IMR-90 (cell line): ENCODE measurements at regions not wholly inside any gene's neighbourhood (a gene's known extent, or its start where the extent isn't known, plus 50 kb on each side); places are given as distances from the start of the nearest gene placed in this dataset.
"Not testable (repeated sequence)": the region's sequence is repeated elsewhere in the genome, so short reads cannot be mapped to it uniquely, and the experiment has no call there.

Source experiments
- ATAC-seq: fragments of 200-7000 bp; cut with Tn5 transposase; 2 replicates; pipeline ENCODE4 v1.9.1; 2020; ENCODE audit warnings: low read depth, mild to moderate bottlenecking, moderate library complexity
- BruUV-seq: library from RNA; stranded (reverse); fragments of 400-500 nt; replicated peaks from 2 replicates; lab custom pipeline; 2021; lab: Mats Ljungman, UMichigan
- CTCF ChIA-PET: fragments of 300-600 bp; formaldehyde crosslinking; extraction: SDS; loops from one replicate; lab custom pipeline; 2021; ENCODE audit warnings: antibody characterized with exemption; lab: Yijun Ruan, JAX
- POLR2A ChIA-PET: fragments of 300-600 bp; sonication (Branson Sonifier 250); formaldehyde crosslinking; loops from one replicate; lab custom pipeline; 2022; ENCODE audit warnings: antibody characterized with exemption; ENCODE audit not compliant: unreplicated experiment; lab: Charles Lee
- DNase-seq: peaks from one replicate; pipeline ENCODE4 v3.0.0; 2013
- H2AFZ ChIP-seq: replicated peaks from 2 replicates; pipeline ENCODE3; 2013; ENCODE audit warnings: low read length, mild to moderate bottlenecking; ENCODE audit not compliant: poor library complexity
- H2AK5ac ChIP-seq: 2 replicates; pipeline ENCODE4 v1.6.1; 2013; ENCODE audit warnings: low read depth, low read length, inconsistent platforms
- H2AK9ac ChIP-seq: replicated peaks from 2 replicates; pipeline ENCODE3; 2013; ENCODE audit warnings: mild to moderate bottlenecking, low read depth, low read length, moderate library complexity; ENCODE audit not compliant: poor library complexity
- H2BK120ac ChIP-seq: 2 replicates; pipeline ENCODE4 v1.6.1; 2013; ENCODE audit warnings: low read depth, low read length, inconsistent platforms
- H2BK15ac ChIP-seq: 3 replicates; pipeline ENCODE4 v1.6.1; 2013; ENCODE audit warnings: low read depth, low read length, inconsistent platforms
- H2BK20ac ChIP-seq: 2 replicates; pipeline ENCODE4 v1.6.1; 2013; ENCODE audit warnings: low read depth, mild to moderate bottlenecking, inconsistent platforms, low read length, moderate library complexity
- H2BK5ac ChIP-seq: 2 replicates; pipeline ENCODE4 v1.6.1; 2013; ENCODE audit warnings: mild to moderate bottlenecking, low read depth, low read length, inconsistent platforms; ENCODE audit not compliant: poor library complexity, severe bottlenecking
- H3K14ac ChIP-seq: replicated peaks from 2 replicates; pipeline ENCODE4 v1.6.1; 2013; ENCODE audit warnings: low read depth, low read length, inconsistent platforms
- H3K18ac ChIP-seq: 2 replicates; pipeline ENCODE4 v1.6.1; 2013; ENCODE audit warnings: low read depth, low read length, control low read depth
- H3K23ac ChIP-seq: 2 replicates; pipeline ENCODE4 v1.6.1; 2013; ENCODE audit warnings: low read depth, low read length, inconsistent platforms
- H3K27ac ChIP-seq: 2 replicates; pipeline ENCODE4 v1.5.1; 2013; ENCODE audit warnings: mild to moderate bottlenecking, control low read depth, low read length; ENCODE audit not compliant: insufficient read depth
- H3K27me3 ChIP-seq: 2 replicates; pipeline ENCODE4 v1.6.1; 2013; ENCODE audit warnings: low read length; ENCODE audit not compliant: control insufficient read depth, insufficient read depth
- H3K36me3 ChIP-seq: 2 replicates; pipeline ENCODE4 v1.6.1; 2013; ENCODE audit warnings: low read length, mixed read lengths; ENCODE audit not compliant: control insufficient read depth, insufficient read depth
- H3K4ac ChIP-seq: 2 replicates; pipeline ENCODE4 v1.6.1; 2013; ENCODE audit warnings: low read depth, low read length, inconsistent platforms
- H3K4me1 ChIP-seq: 2 replicates; pipeline ENCODE4 v1.6.1; 2013; ENCODE audit warnings: low read length, mixed read lengths; ENCODE audit not compliant: control insufficient read depth, insufficient read depth
- H3K4me2 ChIP-seq: 2 replicates; pipeline ENCODE4 v1.6.1; 2013; ENCODE audit warnings: low read depth, mild to moderate bottlenecking, control low read depth, low read length, moderate library complexity
- H3K4me3 ChIP-seq: 2 replicates; pipeline ENCODE4 v1.5.1; 2013; ENCODE audit warnings: low read depth, mild to moderate bottlenecking, control low read depth, low read length, moderate library complexity; ENCODE audit not compliant: insufficient read depth
- H3K56ac ChIP-seq: 2 replicates; pipeline ENCODE4 v1.6.1; 2013; ENCODE audit warnings: low read length, inconsistent platforms; ENCODE audit not compliant: insufficient read depth; ENCODE audit errors: extremely low read depth
- H3K79me1 ChIP-seq, 2 experiments: 2 replicates each; pipeline ENCODE4 v1.6.1; 2013; ENCODE audit warnings: low read length in 2 of 2, inconsistent platforms in 1 of 2, low read depth in 1 of 2
- H3K9ac ChIP-seq: 2 replicates; pipeline ENCODE4 v1.6.1; 2013; ENCODE audit warnings: low read depth, low read length, control low read depth
- H3K9me1 ChIP-seq: 2 replicates; pipeline ENCODE4 v1.6.1; 2013; ENCODE audit warnings: low read length, inconsistent platforms; ENCODE audit not compliant: insufficient read depth
- H3K9me3 ChIP-seq: 2 replicates; pipeline ENCODE4 v1.6.1; 2013; ENCODE audit warnings: low read length; ENCODE audit not compliant: control insufficient read depth, insufficient read depth
- H4K20me1 ChIP-seq: 2 replicates; pipeline ENCODE4 v1.6.1; 2013; ENCODE audit warnings: low read length, inconsistent platforms; ENCODE audit not compliant: insufficient read depth
- H4K5ac ChIP-seq: 2 replicates; pipeline ENCODE4 v1.6.1; 2013; ENCODE audit warnings: mild to moderate bottlenecking, low read depth, low read length, control low read depth
- H4K8ac ChIP-seq, 2 experiments: 2 replicates each; pipeline ENCODE4 v1.6.1; 2013; ENCODE audit warnings: low read depth in 2 of 2, low read length in 2 of 2, control low read depth in 1 of 2, inconsistent platforms in 1 of 2
- H4K91ac ChIP-seq: 2 replicates; pipeline ENCODE4 v1.6.1; 2013; ENCODE audit warnings: low read depth, low read length, inconsistent platforms; ENCODE audit not compliant: insufficient read depth
- CHD1 ChIP-seq: IDR thresholded peaks from 2 replicates; pipeline ENCODE4 v1.6.1; 2012; ENCODE audit warnings: low read depth, low read length, improper control_type of control experiment
- FOS ChIP-seq: fragments of 150-350 bp; IDR thresholded peaks from 2 replicates; pipeline ENCODE4 v1.6.1; 2016; ENCODE audit warnings: low read depth, low read length
- MAZ ChIP-seq: IDR thresholded peaks from 2 replicates; pipeline ENCODE4 v1.6.1; 2012; ENCODE audit warnings: low read depth, mild to moderate bottlenecking, low read length, improper control_type of control experiment, moderate library complexity, borderline replicate concordance
- MXI1 ChIP-seq: IDR thresholded peaks from 2 replicates; pipeline ENCODE4 v1.6.1; 2012; ENCODE audit warnings: low read depth, mild to moderate bottlenecking, low read length, moderate library complexity, borderline replicate concordance
- NFE2L2 ChIP-seq: fragments of 150-350 bp; IDR thresholded peaks from 2 replicates; pipeline ENCODE4 v1.6.1; 2016; ENCODE audit warnings: low read depth, mild to moderate bottlenecking, low read length
- POLR2A ChIP-seq: IDR thresholded peaks from 2 replicates; pipeline ENCODE4 v1.6.1; 2012; ENCODE audit warnings: mild to moderate bottlenecking, low read depth, low read length
- RAD21 ChIP-seq: IDR thresholded peaks from 2 replicates; pipeline ENCODE4 v1.6.1; 2012; ENCODE audit warnings: low read length, improper control_type of control experiment
- RCOR1 ChIP-seq: IDR thresholded peaks from 2 replicates; pipeline ENCODE4 v1.6.1; 2012; ENCODE audit warnings: mild to moderate bottlenecking, low read length, improper control_type of control experiment; ENCODE audit not compliant: insufficient replicate concordance
- RFX5 ChIP-seq: IDR thresholded peaks from 2 replicates; pipeline ENCODE4 v1.8.0; 2012; ENCODE audit warnings: low read depth, mild to moderate bottlenecking, low read length, moderate library complexity
- WGBS, 2 experiments: methylation state at CpG; one replicate each; pipeline versions ENCODE4 v1.1.5 to v1.1.7; 2013; ENCODE audit warnings: missing lambda C conversion rate in 2 of 2; ENCODE audit not compliant: insufficient read length in 1 of 2; ENCODE audit errors: extremely low coverage in 2 of 2; 5-methylcytosine and 5-hydroxymethylcytosine counted together
- dilution Hi-C: fragments of 300-500 bp; cut with HindIII; formaldehyde crosslinking; loops from one replicate; pipeline ENCODE4 v1.14.3; 2018; ENCODE audit warnings: low sequenced_read_pairs; ENCODE audit not compliant: unreplicated experiment
- in situ Hi-C: fragments of 300-500 bp; cut with MboI; formaldehyde crosslinking; loops from 3 replicates; pipeline ENCODE4 v1.14.3; 2019; ENCODE audit warnings: low sequenced_read_pairs, inconsistent platforms, mixed read lengths
- intact Hi-C: fragments of 100-400 bp; cut with micrococcal nuclease; formaldehyde crosslinking; loops from 2 replicates; pipeline ENCODE4 v1.10.0; 2022
- TF ChIP-seq, protein P1 (sequence below): conservative IDR thresholded peaks from 2 replicates; pipeline ENCODE4 v1.5.1; 2012; ENCODE audit warnings: mild to moderate bottlenecking, low read depth, low read length, improper control_type of control experiment

DNA sequence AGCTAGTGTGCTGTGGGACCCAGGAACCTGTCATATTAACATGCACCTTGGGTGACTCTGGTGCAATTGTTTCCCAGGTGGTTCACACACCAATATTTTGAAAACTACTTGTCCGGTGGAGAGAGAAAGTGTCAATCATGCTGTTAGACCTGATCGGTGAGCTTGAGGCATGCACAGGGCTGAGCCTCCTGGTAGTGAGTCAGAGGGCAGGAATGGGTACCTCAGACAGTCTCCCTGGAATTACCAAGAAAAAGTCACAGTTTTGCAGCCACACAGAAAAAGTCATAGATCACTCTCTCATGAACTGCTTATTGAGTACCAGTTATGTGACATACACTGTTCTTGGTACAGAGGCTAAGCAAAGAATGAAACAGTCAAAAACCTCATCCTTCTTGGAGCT lies 140.1 kb upstream of the NFIA start:
- no peak overlapping the region for H4K91ac ChIP-seq
- no peak overlapping the region for H4K8ac ChIP-seq
- H3K4me2 ChIP-seq, result no peak overlapping the region
- no peak overlapping the region for H2BK5ac ChIP-seq
- no peak overlapping the region for H3K27ac ChIP-seq
- no peak overlapping the region for H2BK20ac ChIP-seq
- H4K20me1 ChIP-seq, result no peaks in the 10 kb centered on the region
- H2BK120ac ChIP-seq, result no peak overlapping the region
- dilution Hi-C loops (no loop called here), intact Hi-C loops (no loop called here), in situ Hi-C loops (no loop called here)
- DNase-seq (no peak), ATAC-seq (no peak)
- no peak overlapping the region for H3K4me3 ChIP-seq
- no peak overlapping the region for H3K56ac ChIP-seq
- no peak overlapping the region for H2AFZ ChIP-seq
- H3K4me1 ChIP-seq, result no peaks in the 10 kb centered on the region
- no peak overlapping the region for H2AK5ac ChIP-seq
- ChIA-PET CTCF (no interaction called here), POLR2A (no interaction called here)
- H3K9me3 ChIP-seq, result no peaks in the 10 kb centered on the region
- no peak overlapping the region for H3K18ac ChIP-seq
- no peak overlapping the region for H2BK15ac ChIP-seq
- 88% methylated on average over 1 of the region's 2 CpGs; no CpG with 5 or more reads in 1 of the 2 experiments for WGBS, 2 experiments
- TF ChIP-seq RCOR1, result no peak
- no peak for TF ChIP-seq POLR2A
- no peak for TF ChIP-seq RAD21
- TF ChIP-seq, protein P1, sequence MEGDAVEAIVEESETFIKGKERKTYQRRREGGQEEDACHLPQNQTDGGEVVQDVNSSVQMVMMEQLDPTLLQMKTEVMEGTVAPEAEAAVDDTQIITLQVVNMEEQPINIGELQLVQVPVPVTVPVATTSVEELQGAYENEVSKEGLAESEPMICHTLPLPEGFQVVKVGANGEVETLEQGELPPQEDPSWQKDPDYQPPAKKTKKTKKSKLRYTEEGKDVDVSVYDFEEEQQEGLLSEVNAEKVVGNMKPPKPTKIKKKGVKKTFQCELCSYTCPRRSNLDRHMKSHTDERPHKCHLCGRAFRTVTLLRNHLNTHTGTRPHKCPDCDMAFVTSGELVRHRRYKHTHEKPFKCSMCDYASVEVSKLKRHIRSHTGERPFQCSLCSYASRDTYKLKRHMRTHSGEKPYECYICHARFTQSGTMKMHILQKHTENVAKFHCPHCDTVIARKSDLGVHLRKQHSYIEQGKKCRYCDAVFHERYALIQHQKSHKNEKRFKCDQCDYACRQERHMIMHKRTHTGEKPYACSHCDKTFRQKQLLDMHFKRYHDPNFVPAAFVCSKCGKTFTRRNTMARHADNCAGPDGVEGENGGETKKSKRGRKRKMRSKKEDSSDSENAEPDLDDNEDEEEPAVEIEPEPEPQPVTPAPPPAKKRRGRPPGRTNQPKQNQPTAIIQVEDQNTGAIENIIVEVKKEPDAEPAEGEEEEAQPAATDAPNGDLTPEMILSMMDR, result no peak
- TF ChIP-seq FOS, result no peak
- no peak for TF ChIP-seq NFE2L2
- no peak for TF ChIP-seq CHD1
- TF ChIP-seq RFX5, result no peak
- TF ChIP-seq MXI1, result no peak
- TF ChIP-seq MAZ, result no peak
- H4K5ac ChIP-seq, result no peak overlapping the region
- no peak overlapping the region for H3K23ac ChIP-seq
- no peak overlapping the region for H2AK9ac ChIP-seq
- H3K14ac ChIP-seq, result no peak overlapping the region
- no peak overlapping the region for H3K9ac ChIP-seq
- no peak overlapping the region for H3K4ac ChIP-seq
- no TSS peak for BruUV-seq
- no peaks in the 10 kb centered on the region for H3K27me3 ChIP-seq
- H3K79me1 ChIP-seq, result no peaks in the 10 kb centered on the region
- no peaks in the 10 kb centered on the region for H3K36me3 ChIP-seq
- H3K9me1 ChIP-seq, result no peaks in the 10 kb centered on the region

DNA sequence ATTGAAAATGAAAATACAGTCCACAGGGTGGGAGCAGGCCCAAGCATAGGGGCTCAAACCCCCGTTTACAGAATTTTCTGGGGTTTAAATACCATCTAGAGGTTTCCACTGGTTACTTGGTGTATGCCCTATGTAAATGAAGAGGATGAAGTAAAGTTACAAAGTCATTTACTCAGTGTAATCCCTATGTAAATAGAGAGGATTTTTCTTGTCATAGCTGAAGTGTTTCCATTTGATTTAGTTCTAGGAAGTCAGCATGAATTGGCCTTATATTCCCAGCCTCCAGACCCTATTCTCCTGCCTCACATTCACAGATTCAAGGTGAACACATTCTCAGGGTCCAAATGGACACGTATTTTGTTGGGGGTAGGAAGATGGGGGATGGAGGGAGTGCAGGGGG lies 141.7 kb upstream of the NFIA start:
- CTCF ChIA-PET, H3K56ac ChIP-seq, H2BK5ac ChIP-seq, H3K14ac ChIP-seq, H3K36me3 ChIP-seq, H3K23ac ChIP-seq, H4K91ac ChIP-seq, H3K79me1 ChIP-seq, H3K4me3 ChIP-seq, H2AFZ ChIP-seq, in situ Hi-C loops, POLR2A ChIA-PET, intact Hi-C loops, H4K20me1 ChIP-seq, ATAC-seq, BruUV-seq, H4K8ac ChIP-seq, dilution Hi-C loops, H2BK120ac ChIP-seq, H3K18ac ChIP-seq, H4K5ac ChIP-seq, DNase-seq, H2AK5ac ChIP-seq, H3K9me1 ChIP-seq, H3K4me1 ChIP-seq, H2AK9ac ChIP-seq, H2BK15ac ChIP-seq, H3K9ac ChIP-seq, H2BK20ac ChIP-seq, H3K4me2 ChIP-seq, H3K27ac ChIP-seq, H3K9me3 ChIP-seq, H3K4ac ChIP-seq, H3K27me3 ChIP-seq: not testable (repeated sequence)
- no CpG with 5 or more reads among the region's 2 CpGs for WGBS, 2 experiments
